GM21576 (cell line): ENCODE measurements at regions not wholly inside any gene's neighbourhood (a gene's known extent, or its start where the extent isn't known, plus 50 kb on each side); places are given as distances from the start of the nearest gene placed in this dataset.
A peak's percentile ranks its signal among the peaks of the same experiment; 100 is the strongest.

Experiments
- ATAC-seq: cut with Tn5 transposase; IDR thresholded peaks from one replicate; pipeline ENCODE4 v1.9.1; 2021; ENCODE audit warnings: mild to moderate bottlenecking, moderate library complexity; ENCODE audit not compliant: unreplicated experiment

DNA sequence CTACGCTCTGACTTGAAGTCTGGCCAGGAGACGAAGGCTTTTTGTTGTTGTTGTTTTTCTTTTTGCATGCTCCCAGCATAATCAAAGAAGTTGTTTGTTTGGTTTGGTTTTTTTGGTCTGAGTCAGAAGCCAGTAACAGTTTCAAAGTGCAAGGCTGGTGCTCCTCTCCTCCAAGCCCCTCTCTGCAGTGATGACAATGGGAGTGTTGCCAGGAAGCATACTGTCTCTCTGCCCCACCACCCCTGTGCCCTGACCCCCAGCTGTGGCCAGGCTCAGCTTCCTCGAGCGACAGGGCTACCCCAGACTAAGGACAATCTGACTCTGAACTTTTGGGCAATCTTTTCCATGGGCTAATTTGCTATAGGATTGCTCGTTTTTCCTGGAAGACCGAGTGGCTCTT is 173.8 kb upstream of the PITX1 start:
- ATAC-seq, result no peak

DNA sequence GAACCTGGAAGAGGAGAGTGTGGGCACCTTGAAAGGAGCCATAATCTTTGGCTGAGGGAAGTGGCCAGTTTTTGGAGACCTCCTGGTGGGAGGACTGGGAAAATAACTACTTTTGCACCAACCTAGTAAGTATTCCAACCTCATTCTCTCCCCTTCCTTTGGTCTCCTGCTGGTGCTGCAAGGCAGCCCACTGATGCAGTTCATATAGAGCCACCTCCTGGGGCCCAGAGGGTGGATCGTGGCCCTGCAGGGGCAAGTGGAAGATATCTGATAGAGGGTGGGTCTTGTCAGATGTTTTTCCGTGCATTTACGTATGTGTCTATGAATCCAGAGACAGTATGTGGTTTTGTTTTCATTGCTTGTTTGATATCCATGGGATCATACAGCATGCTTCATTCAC is 172.8 kb upstream of the PITX1 start:
- no peak for ATAC-seq

DNA sequence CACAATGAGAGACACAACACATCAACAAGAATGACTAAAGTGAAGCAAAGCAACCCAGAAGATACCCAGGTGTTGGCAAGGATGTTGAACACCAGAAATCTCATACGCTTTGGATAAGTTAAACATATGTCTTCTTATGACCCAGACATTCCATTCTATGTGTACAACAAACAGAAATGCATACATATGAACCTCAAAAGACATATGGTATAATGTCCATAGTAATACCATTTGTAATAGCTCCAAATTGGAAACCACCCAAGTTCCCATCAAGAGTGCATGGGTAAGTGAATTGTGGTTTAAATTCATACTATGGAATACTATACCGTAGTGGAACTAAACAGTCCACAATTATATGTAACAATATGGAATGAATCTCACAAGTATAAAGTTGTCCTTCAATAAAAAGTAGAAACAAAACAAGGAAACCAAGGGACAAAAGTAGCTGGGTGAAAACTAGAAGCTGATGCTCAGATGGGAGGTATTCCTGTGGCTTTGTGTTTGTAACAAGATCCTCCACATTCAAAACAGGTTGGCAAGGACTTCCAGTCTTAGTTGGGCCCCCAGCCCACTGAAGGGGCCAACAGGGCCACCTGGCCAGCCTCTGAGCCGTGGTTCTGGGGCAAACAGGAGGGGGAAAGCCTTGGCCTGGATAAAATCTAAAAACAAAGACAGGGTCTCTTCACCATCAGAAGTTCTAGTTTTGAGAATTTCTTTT is 171.8 kb upstream of the PITX1 start:
- ATAC-seq, result no peak

DNA sequence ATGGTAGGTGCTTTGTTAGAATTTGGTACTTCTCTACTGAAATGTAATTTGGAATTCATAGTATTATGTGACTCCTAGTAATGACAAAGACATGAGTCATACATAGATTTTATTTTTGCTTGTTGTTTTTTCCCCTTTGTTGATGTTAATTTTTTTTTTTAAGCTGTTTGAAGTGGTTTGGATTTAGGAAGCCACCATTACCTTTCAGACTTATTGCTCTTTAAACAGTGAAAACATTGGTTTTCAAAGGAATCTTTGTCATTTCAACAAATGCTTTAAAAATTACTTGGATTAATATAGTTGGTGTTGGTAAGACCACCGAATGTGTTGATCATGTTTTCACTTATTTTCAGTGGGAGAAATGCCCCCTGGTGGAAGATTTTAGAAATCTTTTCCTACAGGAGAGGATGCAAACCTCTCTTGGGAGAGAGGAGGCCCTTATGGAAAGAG is 170.1 kb upstream of the PITX1 start:
- ATAC-seq, result no peak

DNA sequence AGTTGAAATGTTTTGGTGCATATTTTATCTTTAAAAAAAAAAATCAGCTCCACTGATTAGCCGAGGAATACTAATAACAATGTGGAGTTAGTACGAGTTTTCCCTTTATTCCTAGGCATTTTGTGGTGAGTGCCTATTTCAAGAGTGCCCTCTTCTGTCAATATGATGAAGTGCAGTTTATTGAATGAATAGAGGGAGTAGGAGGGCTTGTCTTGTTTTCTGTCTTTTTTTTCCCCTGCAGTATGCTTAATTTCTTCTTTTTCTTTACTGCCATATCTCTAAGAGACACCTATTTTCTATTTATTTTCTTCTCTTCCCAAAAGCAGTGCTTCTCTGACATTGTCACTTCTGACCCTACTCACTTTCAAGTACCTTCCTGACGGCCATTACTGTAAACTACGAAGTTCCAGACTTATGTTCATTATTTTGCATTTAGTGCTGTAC is 169.6 kb upstream of the PITX1 start:
- ATAC-seq, result no peak

DNA sequence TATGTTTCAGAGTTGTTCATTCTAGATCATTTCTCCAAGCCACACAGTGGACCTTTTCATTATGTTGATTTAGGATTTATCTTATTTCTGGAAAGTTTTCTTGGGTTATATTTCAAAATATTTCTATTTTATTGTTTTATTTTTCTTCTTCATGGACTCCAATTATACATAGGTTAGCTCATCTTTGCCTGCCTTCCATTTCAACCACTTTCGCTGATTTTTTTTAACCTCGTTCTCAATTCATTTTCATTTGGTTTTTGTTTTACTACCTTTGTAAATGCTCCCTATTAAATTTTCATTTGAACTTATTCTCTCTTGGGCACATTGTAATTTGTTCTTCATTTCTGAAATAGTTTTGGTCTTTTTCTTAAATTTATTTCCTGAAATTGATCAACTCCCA is 169.0 kb upstream of the PITX1 start:
- no peak for ATAC-seq

DNA sequence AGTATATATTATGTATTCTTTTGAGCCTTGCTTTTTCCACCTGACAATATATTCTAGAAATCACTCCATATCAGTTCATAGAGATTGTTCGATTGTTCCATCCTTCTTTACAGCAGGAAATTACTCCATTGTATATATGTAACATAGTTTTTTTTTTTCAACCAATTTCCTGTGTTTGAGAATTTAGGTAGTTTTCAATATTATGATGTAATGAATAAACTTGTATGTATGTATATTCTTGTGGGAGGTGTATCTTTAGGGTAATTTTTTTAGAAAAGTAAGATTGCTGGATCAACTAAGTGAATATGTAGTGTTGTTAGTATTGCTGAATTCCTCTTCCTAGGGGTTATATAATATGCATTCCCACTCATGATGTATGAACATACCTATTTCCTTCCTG is 165.9 kb upstream of the PITX1 start:
- no peak for ATAC-seq

DNA sequence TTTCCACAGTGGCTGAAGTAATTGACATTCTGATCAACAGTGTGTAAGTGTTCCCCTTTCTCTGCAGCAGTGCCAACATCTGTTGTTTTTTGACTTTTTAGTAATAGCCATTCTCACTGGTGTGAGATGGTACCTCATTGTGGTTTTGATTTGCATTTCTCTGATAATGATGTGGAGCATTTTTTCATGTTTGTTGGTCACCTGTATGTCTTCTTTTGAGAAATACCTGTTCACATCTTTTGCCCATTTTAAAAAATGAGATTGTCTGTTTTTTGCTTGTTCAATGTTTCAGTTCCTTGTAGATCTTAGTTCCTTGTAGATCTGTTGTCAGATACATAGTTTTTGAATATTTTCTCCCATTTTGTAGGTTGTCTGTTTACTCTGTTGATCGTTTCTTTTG is 162.5 kb upstream of the PITX1 start:
- ATAC-seq, result no peak

DNA sequence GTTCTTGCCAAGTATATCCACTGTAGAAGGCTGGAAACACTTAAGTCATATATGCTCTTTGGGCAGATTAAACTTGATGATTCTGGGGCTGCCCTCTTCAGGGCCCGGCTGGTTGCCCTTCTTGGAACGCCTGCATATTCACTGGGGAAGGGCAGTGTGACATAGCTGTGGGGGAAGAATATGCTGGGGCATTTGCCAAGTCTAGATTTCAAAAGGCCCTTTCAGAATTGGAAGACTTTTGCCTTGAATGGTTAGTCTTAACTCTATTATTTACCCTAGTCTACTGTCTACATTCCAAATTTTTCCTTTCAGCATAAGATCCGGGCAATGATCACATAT is 161.2 kb upstream of the PITX1 start:
- ATAC-seq, result no peak

DNA sequence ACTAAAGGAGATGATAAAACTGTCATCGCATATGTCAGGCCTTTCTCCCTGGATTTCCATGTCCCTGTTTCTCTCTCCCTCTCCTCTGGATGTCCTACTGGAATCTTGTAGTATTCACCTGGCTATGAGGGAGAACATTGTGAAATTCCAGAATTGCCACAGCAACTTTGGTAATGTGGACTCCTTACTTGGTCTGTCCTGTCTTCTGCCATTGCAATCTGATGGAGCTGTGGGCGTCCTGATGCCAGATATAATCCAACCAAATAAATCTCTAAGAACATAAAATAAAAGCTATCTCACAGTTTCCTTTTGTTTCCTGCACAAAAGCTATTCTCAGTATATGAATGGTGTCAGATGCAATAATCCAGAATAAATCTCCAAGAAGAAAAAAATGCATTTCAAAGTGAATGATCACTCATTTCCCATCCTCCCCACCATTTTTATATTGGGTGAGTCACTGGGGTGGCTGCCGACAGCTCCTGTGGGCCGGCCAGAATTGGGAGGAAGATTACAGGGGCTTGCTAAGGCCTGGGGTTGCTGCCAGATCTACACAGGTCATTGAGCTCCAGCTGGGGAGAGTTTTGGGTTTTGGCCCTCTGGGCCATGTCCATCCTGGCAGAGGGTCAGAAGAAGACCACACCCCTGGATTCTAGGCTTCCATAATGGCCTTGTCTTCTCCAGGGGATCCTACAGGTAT is 160.7 kb upstream of the PITX1 start:
- no peak for ATAC-seq

DNA sequence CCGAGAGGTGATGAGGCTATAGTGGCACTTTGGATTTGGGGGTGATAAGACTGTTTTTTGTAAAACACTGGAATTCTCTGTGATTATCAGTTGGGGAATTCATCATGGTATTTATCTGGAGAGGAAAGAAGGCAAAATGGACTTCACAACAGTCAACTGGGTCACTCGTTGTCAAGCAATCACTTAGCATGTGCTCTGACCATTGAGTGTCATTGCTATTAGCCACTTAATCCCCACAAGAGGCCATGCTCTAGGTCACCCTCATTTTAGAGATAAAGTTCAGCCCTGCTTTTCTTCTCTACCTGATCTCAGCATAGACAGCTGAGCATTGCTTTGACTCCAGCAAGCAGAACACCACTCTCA is 160.1 kb upstream of the PITX1 start:
- no peak for ATAC-seq

DNA sequence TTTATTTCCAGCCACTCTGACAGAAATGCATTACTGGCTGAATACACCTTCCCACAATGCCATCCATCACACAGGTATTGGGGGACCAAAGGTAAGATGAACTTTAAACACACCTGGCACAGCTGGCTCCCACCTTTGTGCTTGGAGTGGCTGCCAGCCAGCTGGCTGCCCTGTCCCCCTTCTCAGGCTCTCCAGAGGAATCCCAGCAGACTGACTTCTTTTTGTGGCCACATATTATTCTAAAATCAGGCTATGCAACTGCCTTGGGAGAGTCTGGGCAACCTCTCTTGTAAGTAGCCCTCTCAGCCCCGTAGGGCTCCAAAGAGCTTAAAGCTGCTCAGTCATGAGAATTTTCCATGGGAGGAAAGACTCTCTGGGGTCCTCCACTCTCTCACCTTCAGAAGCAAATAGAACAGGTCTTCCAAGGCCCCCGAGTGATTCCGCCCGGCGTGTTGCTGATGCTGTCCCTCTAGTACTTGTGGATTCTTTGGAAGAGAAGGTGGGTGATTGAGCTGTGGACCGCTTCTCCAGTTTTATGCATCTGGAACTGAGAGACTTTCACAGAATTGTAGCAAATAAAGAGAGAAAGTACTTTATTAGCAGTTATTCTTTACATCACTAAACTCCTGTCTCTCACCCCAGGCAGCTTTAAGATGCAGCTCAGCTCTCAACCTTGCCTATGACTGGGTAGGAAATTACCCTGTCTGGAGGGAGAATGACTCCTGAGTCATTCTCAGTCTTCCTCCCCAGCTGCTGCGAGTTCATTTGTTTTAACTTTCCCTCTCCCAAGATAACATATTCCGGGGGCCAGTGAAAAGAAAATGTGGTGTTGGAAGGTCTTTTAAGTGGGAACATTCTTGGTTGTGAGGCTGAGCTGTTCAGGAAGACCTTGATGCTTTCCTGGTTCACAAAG is 159.4 kb upstream of the PITX1 start:
- no peak for ATAC-seq

DNA sequence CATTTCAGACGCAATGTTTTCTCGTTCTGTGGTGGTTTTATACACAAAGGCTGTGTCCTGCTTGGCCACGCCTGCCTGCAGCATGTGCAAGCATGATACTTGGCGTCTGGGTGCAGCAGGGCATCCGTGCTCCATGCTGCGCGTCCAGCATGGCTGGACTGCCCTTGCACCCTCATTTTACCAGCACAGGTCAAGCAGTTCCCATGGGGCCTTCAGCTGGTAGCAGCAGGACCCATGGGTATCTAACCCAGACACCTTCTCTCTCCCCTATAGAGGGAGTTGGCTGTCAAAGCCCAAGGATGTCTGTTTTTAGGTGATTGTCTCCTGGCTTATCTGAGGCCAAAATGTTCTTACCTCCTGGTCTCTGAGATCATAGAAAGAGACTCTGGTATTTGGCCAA is 158.3 kb upstream of the PITX1 start:
- no peak for ATAC-seq

DNA sequence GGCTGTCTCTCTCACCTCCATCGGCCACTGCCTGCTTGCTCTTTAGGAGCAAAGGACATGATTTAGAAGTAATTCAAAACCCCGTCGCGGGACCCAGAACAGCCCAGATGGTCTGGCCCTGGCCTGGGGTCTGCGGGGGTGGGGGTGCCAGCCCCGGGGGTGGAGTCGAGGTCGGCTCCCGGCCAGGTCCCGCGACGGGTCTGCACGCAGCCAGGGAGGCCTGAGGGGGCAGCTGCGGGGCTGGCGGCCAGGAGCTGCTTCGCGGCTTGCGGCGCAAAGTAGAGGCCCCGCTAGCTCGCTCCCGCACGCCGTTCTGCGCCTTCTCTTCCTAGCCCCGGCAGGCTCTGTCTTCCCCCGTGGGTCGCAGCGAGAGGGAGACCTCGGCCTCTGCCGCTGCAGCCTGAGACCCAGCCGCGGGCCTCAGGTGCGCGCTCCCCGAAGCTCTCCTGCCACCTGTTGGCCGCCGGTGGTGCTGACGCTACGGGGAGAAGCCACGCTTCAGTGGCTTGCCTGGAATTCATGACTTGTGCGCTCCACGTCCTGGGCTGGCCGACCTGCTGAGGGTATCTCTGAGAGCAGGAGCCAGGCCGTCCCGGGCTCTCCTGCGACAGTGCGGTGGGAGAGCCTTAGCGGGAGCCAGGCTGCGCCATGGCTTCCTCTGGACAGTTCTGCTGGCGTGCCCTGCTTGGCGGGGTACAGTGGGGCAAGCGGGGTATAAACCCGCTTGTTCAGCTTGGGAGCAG is 157.2 kb upstream of the PITX1 start:
- peak; percentile 72 for ATAC-seq

DNA sequence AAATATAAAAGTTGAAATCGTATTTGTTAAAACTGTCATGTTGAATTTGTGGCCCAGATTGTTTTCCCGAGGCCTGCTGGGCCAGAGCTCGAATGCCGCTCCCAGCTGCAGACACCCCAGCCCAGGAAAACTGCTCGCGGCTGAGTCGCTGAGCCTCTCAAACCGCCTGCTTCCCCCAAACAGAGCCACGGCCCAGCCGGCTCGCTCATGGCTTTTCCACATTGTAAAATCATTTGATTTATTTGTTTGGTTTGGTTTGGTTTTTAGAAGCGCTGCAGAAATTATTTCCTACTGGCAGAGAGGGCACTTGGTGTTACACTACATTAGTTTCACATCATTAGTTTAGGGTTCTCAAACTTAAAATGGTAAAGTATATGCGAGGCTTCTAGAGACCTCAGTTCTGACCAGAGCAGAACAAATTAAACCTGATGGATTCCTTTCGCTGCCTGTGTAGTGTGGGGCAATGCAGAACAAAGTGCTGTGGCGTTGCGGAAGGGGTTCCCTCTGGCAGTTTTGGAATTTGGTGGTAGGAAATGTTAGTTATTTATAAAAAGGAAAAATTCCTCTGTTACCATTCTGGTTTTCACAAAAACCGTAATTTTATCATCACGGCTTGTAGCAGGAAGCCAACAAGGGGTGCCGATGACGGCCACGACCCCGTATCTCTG is 156.5 kb upstream of the PITX1 start:
- ATAC-seq, result no peak

DNA sequence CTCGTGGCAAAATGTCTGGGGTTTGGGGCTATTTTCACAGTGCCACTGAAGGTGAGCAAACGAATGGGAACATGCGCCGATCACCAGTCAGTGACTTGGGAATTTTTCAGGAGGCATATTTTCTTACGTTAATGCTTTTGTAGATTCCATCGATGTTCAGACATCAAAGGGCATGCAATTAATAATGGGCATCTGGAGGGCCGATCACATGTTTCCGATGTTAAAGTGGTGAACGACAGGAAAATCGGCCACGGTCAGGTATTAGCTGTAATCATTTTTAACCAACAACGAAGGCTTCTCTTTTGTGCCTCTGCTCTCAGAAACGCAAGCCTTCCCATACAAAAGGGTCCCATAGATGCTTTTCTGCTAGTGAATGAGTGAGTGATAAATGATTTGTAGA is 155.0 kb upstream of the PITX1 start:
- ATAC-seq, result no peak

DNA sequence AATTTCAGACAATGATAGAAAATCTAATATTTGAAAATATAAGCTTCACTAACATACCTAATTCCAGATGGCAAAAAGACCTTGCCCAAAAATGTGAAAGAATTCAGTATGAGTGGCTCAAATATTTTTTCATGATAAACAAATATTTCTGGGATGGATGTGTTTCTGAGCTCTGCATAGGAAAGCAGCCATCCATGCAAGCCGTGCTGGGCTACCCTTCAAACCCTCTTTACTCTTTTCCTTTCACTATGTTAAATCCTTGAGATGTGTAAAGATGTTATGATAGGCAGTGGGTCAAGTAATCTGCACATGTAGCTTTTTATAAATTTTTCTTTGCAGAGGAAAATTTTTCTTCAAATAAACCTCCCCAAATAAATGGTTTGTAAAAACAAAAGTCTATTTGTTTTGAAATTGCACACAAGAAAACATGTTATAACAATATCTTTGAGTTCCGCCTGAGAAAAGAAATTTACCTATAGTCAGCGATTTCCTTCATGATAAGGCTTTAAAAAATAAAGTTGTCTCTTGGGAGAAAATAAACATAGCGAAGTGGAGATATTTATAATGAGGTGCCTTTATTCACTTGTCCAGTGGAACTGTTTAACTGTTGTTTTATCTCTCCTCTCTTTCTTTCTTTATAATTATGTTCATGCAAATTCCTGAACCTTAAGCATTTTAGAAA is 154.3 kb upstream of the PITX1 start:
- no peak for ATAC-seq

DNA sequence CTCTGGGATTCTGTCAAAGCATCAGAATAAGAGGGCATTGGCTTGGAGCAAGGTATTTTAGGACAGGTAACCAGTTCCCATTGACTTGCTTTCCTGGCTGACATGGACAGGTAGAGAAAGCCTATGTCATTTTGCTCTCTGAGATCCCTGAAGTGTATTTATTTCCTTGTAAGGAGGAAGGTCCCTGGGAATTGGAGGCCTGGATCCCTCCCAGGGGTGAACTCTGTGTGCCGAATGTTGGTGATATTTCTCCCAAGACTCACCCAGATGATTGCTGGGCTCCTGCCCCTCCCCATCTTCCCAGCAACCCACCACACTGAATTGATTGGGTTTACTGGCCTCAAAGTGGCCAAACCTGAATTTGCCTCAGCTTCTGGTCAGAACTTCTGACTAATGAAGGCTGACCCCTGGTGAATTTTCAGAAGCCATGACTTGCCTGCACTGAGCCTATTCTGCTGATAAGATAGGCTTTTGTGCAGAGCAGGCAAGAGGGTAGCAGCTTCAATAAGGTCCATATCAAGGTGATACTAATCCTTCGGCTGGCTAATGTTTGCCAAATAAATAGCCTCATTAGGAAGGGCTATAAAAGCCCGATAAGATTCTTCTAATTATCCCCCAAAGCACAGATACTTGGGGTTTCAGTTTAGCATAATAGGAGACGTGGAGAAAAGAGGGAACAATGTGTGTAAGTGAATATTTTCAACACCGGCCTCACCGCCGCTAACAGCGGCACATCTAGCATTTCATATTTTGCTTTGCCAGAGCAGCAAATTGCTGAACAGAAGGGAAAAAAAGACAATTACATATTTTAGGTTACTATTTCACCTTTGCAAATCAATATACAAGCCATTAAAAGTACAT is 152.9 kb upstream of the PITX1 start:
- ATAC-seq, result no peak

DNA sequence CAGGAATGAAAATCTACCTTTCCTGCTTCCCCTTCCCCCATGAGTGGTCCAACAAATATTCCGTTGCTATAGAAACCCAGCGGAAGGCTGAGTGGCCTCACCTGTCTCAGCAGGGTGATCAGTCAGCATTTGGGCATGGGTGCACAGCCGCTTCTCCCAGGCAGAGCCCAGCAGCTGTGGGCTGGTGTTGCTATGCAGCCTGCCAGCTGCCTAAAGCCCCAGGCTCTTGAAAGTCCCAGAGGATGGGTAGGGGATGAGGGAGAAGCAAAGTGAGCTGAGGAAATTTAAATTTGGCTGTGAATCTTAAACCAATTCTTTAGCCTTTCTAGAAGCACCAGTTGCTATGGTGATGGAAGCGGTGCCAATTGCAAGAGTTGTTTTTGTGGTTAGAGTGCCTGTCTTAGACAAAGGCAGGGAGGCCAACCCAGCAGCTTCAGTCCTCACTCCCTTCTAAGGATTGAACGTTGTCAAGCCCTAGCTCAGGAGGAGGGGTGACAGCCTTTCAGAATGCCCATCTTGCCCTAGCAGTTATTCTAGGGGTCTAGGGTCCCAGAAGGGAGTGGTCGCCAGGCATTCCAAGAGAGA is 151.5 kb upstream of the PITX1 start:
- no peak for ATAC-seq
